Astrocyte of the cerebellum (primary cell): ENCODE measurements at regions not wholly inside any gene's neighbourhood (a gene's known extent, or its start where the extent isn't known, plus 50 kb on each side); places are given as distances from the start of the nearest gene placed in this dataset.
"Not testable (repeated sequence)": the region's sequence is repeated elsewhere in the genome, so short reads cannot be mapped to it uniquely, and the experiment has no call there.

Source experiments
- DNase-seq: peaks from one replicate; pipeline ENCODE4 v3.0.0-alpha.2; 2011; ENCODE audit warnings: low read depth
- H3K4me3 ChIP-seq: 2 replicates; pipeline ENCODE4 v1.5.1; 2011; ENCODE audit warnings: mild to moderate bottlenecking, low read depth, low read length, moderate library complexity
- CTCF ChIP-seq: IDR thresholded peaks from 2 replicates; pipeline ENCODE4 v1.5.1; 2012; ENCODE audit warnings: low read length, low read depth, moderate library complexity, mild to moderate bottlenecking; ENCODE audit errors: missing control alignments
- in situ Hi-C: cut with HindIII; loops from 2 replicates; pipeline ENCODE4 v1.10.0; 2017; ENCODE audit warnings: low sequenced_read_pairs

- H3K4me3 ChIP-seq, DNase-seq, in situ Hi-C loops: not testable (repeated sequence)
Observed at GRCh38 chr1:149841597-149842238, 57.6 kb upstream of the BOLA1 start.

DNA sequence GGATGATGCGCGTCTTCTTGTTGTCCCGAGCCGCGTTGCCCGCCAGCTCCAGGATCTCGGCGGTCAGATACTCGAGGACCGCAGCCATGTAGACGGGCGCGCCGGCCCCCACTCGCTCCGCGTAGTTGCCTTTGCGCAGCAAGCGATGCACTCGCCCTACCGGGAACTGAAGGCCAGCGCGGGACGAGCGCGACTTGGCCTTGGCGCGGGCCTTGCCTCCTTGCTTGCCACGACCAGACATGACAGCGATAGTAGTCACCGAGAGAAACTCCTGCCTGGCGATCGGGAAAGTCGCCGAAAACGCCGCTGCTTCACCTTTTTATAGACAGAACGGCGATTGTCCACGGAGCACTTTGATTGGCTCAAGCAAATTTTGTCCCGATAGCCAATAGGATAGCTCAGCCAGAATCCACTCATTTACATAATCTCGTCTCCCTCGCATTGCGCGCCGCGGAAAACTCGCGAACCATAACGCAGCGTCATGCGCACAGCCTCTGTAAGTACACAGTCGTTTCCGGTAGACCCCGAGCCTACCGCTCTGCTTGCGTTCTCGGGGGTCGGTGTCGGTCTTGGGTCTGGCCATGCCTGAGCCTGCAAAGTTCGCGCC lies 56.8 kb upstream of the BOLA1 start:
- DNase-seq, in situ Hi-C loops, H3K4me3 ChIP-seq: not testable (repeated sequence)

DNA sequence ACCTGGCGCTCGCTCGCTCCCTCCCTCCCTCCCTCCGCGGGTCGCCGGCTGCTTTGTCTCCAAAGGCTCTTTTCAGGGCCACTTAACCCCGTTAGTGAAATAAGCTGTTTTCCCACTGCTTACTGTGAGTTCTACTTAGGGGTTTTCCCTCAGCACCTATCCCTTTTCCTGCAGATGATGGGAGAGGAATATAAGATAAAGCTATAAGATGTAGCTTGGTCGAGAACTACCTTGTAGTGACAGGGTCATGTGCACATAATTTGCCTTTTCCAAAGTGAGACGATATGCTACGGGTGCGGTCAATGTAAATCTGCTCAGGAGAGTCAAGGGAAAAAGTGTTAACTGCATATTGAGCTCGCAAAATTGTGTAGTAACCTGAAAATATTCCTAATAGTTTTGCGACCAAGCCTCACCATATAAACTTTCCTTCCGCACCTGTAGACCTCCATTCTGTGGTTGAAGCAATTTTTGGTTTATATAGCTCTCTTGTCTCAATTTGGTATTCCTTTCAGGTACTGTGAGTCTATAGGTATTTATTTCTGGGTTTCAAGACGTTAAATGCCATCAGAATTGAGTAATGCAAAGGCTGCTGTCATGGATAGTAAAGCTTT lies 55.8 kb upstream of the BOLA1 start:
- no peak for DNase-seq
- no peak for TF ChIP-seq CTCF
- in situ Hi-C loops, result no loop called here
- peak overlapping the region; percentile 58 for H3K4me3 ChIP-seq

DNA sequence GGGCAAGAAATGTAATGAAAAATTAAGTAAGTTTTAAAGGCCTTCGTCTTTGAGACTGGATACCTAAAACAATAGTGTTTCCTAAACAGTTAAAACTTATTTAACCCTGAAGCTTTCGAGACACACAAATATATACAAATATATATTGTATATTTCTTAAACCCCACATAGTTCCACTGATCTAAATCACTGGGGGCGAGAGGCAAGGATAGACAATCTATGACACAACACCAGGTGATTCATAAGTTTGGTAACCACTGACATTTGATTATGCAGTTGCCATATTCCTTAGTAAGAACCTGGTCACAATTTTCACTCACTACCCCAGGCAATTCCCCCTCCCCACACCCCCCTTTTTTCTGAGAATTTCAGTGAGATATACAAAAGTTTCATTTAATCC lies 55.3 kb upstream of the BOLA1 start:
- in situ Hi-C loops, result no loop called here
- H3K4me3 ChIP-seq, result peak overlapping the region; percentile 58
- DNase-seq, result no peak
- no peak for TF ChIP-seq CTCF

DNA sequence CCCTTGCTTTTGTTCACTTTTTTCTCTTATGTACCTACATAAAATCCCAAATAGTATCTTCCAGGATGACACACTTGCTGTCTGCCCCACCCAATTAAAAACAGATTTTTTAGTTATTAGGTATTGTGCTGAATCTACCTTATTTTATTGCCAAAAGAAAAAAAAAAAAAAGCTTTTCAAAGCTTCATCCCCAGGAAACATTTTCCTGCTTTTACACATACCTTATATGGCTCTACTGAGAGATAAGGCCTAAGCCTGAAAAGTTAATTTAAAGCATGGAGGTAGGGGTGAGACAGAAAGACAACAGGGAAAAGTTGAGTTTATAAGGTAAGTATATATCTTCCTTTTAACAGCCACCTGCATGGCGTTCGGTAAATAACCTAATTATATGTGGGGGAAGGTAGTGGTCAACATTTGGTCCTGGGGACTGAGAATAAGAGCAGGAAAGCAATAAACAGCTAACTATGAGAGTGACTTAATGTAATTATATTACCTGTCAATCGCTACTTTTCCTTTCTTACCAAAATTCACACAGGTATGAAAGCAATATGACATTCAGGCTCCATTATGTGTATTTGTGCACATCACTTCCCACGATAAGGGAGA lies 54.6 kb upstream of the BOLA1 start:
- H3K4me3 ChIP-seq, result no peak overlapping the region
- DNase-seq, result no peak
- in situ Hi-C loops, result no loop called here
- no peak for TF ChIP-seq CTCF

- no peak for TF ChIP-seq CTCF
- in situ Hi-C loops, result no loop called here
- DNase-seq, result no peak
- H3K4me3 ChIP-seq, result no peak overlapping the region
Observed at GRCh38 chr1:149845416-149845815, 54.0 kb upstream of the BOLA1 start.

DNA sequence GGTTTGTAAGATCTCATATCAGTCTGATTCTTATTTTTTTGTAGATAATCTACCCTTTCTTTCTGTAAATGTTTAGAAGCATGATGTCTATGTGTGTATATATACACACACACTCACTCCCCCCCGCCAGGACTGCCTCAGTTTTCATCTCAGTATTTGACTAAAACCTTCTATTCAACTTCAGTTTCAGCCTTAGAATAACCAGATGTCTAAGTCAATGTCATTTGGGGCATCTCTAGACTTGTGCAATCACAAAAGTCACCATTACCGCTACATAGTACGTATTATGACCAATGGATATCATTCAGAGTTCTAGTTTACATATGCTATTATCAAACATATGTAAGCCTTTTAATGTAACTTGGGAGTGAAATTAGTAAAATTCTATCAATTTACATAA lies 53.3 kb upstream of the BOLA1 start:
- DNase-seq, result no peak
- in situ Hi-C loops, result no loop called here
- TF ChIP-seq CTCF, result no peak
- H3K4me3 ChIP-seq, result no peak overlapping the region
